ENCODE measurements at regions not wholly inside any gene's neighbourhood (a gene's known extent, or its start where the extent isn't known, plus 50 kb on each side); places are given as distances from the start of the nearest gene placed in this dataset.

DNA sequence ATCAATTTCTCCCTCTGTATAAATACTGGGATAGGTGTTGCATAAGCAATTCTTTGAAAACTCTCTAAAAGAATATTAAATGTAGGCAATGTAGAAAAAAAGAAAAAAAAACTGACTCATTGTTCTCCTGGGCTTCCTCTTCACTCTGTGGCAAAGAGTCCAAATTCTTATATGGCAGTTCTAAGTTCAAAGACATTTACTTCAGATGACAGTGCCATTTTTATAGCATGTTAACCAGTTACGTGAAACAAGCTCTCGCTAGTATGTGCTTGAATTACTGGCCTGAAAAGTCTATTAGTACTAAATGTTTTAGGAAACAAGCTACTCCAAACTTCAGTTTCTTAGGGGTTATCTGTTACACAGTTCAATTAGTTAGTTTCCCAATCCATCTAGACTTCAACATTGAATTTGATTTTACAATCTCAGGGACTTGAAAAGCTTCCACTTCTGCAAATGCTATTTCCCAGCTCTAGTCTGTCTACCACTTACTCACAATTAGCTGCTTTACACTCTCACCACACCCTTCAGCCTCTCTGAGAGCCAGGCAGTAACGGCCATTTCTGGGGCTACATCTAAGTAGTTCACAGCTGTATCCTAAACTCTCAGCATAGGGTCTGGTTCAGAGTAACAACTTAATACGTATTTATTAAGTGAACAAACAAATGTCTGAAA, 100.4 kb downstream of the OGFRL1 start:
- no peak overlapping the region for H3K27ac ChIP-seq (ENCODE audit: low read depth, low read length, poor library complexity, severe bottlenecking)
- H3K4me3 ChIP-seq (ENCODE audit: low read depth, low read length, poor library complexity, severe bottlenecking) = no peak overlapping the region
- no TSS peak for BruUV-seq (replicated peaks)
- intact Hi-C loops (cut with micrococcal nuclease; ENCODE audit: unreplicated experiment) = no loop called here
- H3K4me1 ChIP-seq (ENCODE audit: insufficient read depth, low read length, poor library complexity, severe bottlenecking) = no peaks in the 10 kb centered on the region
- no peak overlapping the region for H3K4me2 ChIP-seq (ENCODE audit: low read length)
- no peak for DNase-seq (ENCODE audit: low spot score)
- no peaks in the 10 kb centered on the region for H4K20me1 ChIP-seq (ENCODE audit: insufficient read depth, low read length)
- no peaks in the 10 kb centered on the region for H3K9me3 ChIP-seq (ENCODE audit: low read length)
- H3K36me3 ChIP-seq (ENCODE audit: insufficient read depth, low read length) = no peaks in the 10 kb centered on the region
- ChIA-PET CTCF (ENCODE audit: unreplicated experiment) (no interaction called here), POLR2A (interaction anchor here (0.8 kb wide), 1 partner anchor 18 kb away, joined by 4 read pairs; no protein-coding TSS in a partner anchor)
- TF ChIP-seq, protein P1, sequence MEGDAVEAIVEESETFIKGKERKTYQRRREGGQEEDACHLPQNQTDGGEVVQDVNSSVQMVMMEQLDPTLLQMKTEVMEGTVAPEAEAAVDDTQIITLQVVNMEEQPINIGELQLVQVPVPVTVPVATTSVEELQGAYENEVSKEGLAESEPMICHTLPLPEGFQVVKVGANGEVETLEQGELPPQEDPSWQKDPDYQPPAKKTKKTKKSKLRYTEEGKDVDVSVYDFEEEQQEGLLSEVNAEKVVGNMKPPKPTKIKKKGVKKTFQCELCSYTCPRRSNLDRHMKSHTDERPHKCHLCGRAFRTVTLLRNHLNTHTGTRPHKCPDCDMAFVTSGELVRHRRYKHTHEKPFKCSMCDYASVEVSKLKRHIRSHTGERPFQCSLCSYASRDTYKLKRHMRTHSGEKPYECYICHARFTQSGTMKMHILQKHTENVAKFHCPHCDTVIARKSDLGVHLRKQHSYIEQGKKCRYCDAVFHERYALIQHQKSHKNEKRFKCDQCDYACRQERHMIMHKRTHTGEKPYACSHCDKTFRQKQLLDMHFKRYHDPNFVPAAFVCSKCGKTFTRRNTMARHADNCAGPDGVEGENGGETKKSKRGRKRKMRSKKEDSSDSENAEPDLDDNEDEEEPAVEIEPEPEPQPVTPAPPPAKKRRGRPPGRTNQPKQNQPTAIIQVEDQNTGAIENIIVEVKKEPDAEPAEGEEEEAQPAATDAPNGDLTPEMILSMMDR (conservative IDR thresholded peaks at IDR 0.05; ENCODE audit: low read length) = no peak
- no peak for TF ChIP-seq EZH2phosphoT487 (IDR thresholded peaks at IDR 0.05; ENCODE audit: borderline replicate concordance, low read depth, low read length)
- H3K9me2 ChIP-seq (ENCODE audit: insufficient read depth, low read length) = no peaks in the 10 kb centered on the region
- H3K79me2 ChIP-seq (ENCODE audit: insufficient read depth, low read depth, low read length) = no peaks in the 10 kb centered on the region
- no peak overlapping the region for H2AFZ ChIP-seq (ENCODE audit: low read length)

DNA sequence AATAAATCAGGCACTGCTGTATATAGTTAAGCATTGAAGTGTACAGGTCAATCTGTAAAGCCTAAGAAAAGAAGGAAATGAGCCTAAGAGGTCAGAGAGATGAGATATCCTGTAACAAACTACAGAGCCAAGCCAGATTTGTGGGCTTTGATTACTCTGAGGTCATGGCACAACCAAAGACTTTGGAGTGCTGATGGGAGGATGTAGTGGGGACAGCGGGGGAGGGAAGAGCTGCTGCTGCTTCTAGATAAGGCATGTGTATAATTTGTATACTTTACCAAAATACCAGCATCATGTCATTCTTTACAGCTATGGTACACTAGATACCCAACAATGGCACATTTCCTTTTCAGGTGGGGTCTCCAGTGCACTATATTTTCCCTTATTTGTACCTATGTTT, 102.5 kb downstream of the OGFRL1 start:
- H4K20me1 ChIP-seq (ENCODE audit: insufficient read depth, low read length) = no peaks in the 10 kb centered on the region
- POLR2A ChIA-PET = no interaction called here
- no peaks in the 10 kb centered on the region for H3K79me2 ChIP-seq (ENCODE audit: insufficient read depth, low read depth, low read length)
- H2AFZ ChIP-seq (ENCODE audit: low read length) = no peak overlapping the region
- TF ChIP-seq, protein P1 (conservative IDR thresholded peaks at IDR 0.05; ENCODE audit: low read length) = no peak
- no peak for TF ChIP-seq EZH2phosphoT487 (IDR thresholded peaks at IDR 0.05; ENCODE audit: borderline replicate concordance, low read depth, low read length)
- DNase-seq (ENCODE audit: low spot score) = no peak
- H3K36me3 ChIP-seq (ENCODE audit: insufficient read depth, low read length) = no peaks in the 10 kb centered on the region
- intact Hi-C loops (cut with micrococcal nuclease; ENCODE audit: unreplicated experiment) = no loop called here
- no peak overlapping the region for H3K27ac ChIP-seq (ENCODE audit: low read depth, low read length, poor library complexity, severe bottlenecking)
- no peak overlapping the region for H3K4me3 ChIP-seq (ENCODE audit: low read depth, low read length, poor library complexity, severe bottlenecking)
- CTCF ChIA-PET (ENCODE audit: unreplicated experiment) = no interaction called here
- BruUV-seq (replicated peaks) = no TSS peak
- H3K4me2 ChIP-seq (ENCODE audit: low read length) = no peak overlapping the region
- H3K9me2 ChIP-seq (ENCODE audit: insufficient read depth, low read length) = no peaks in the 10 kb centered on the region
- H3K9me3 ChIP-seq (ENCODE audit: low read length) = no peaks in the 10 kb centered on the region
- H3K4me1 ChIP-seq (ENCODE audit: insufficient read depth, low read length, poor library complexity, severe bottlenecking) = no peaks in the 10 kb centered on the region

DNA sequence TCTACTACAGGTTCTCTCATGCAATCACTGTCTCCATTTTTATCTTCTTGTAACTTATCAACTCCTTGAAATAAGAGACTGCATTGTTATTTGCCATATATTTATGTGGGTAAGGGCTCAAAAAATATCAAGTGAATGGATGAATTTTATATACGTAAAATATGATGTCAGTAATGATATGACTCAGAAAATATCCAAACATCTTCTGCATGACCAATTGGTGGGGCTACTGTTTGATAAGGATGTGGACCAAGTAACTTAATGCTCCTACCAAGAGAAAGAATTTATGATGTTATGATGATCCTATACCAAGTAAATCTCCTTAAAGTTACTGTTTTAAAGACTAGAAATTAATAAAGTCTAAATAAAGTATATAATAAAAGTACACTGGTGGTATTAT, 103.7 kb downstream of the OGFRL1 start:
- Histone ChIP-seq H3K79me2 (ENCODE audit: insufficient read depth, low read depth, low read length) (no peaks in the 10 kb centered on the region), H3K4me3 (ENCODE audit: low read depth, low read length, poor library complexity, severe bottlenecking) (no peak overlapping the region), H4K20me1 (ENCODE audit: insufficient read depth, low read length) (no peaks in the 10 kb centered on the region), H2AFZ (ENCODE audit: low read length) (no peak overlapping the region), H3K9me3 (ENCODE audit: low read length) (no peaks in the 10 kb centered on the region), H3K4me2 (ENCODE audit: low read length) (no peak overlapping the region), H3K36me3 (ENCODE audit: insufficient read depth, low read length) (no peaks in the 10 kb centered on the region), H3K9me2 (ENCODE audit: insufficient read depth, low read length) (no peaks in the 10 kb centered on the region), H3K27ac (ENCODE audit: low read depth, low read length, poor library complexity, severe bottlenecking) (no peak overlapping the region), H3K4me1 (ENCODE audit: insufficient read depth, low read length, poor library complexity, severe bottlenecking) (no peaks in the 10 kb centered on the region)
- ChIA-PET POLR2A (interaction anchor here (0.7 kb wide), 1 partner anchor 47 kb away, joined by 3 read pairs; no protein-coding TSS in a partner anchor), CTCF (ENCODE audit: unreplicated experiment) (no interaction called here)
- no peak for TF ChIP-seq EZH2phosphoT487 (IDR thresholded peaks at IDR 0.05; ENCODE audit: borderline replicate concordance, low read depth, low read length)
- TF ChIP-seq, protein P1 (conservative IDR thresholded peaks at IDR 0.05; ENCODE audit: low read length) = no peak
- no TSS peak for BruUV-seq (replicated peaks)
- intact Hi-C loops (cut with micrococcal nuclease; ENCODE audit: unreplicated experiment) = no loop called here
- no peak for DNase-seq (ENCODE audit: low spot score)
